Osteoblast (primary cell): ENCODE measurements at regions not wholly inside any gene's neighbourhood (a gene's known extent, or its start where the extent isn't known, plus 50 kb on each side); places are given as distances from the start of the nearest gene placed in this dataset.

Experiments
- DNase-seq: peaks from one replicate; pipeline ENCODE4 v3.0.0; 2011; ENCODE audit warnings: low spot score, mixed read lengths; ENCODE audit not compliant: insufficient read length; ENCODE audit errors: missing footprints
- H2AFZ ChIP-seq: 2 replicates; pipeline ENCODE4 v1.6.0; 2011; ENCODE audit warnings: mild to moderate bottlenecking, low read length
- H3K27ac ChIP-seq: 2 replicates; pipeline ENCODE4 v1.5.1; 2011; ENCODE audit warnings: mild to moderate bottlenecking, low read depth, low read length, moderate library complexity
- H3K27me3 ChIP-seq: 2 replicates; pipeline ENCODE4 v1.6.0; 2012; ENCODE audit warnings: mild to moderate bottlenecking, control low read depth, inconsistent platforms, low read length, moderate library complexity; ENCODE audit not compliant: insufficient read depth
- H3K36me3 ChIP-seq: 2 replicates; pipeline ENCODE4 v1.5.1; 2011; ENCODE audit warnings: mild to moderate bottlenecking, low read length, control low read depth, moderate library complexity; ENCODE audit not compliant: insufficient read depth
- H3K4me1 ChIP-seq: 2 replicates; pipeline ENCODE4 v1.5.1; 2011; ENCODE audit warnings: mild to moderate bottlenecking, low read length, control low read depth, moderate library complexity; ENCODE audit not compliant: insufficient read depth
- H3K4me2 ChIP-seq: 2 replicates; pipeline ENCODE4 v1.6.0; 2011; ENCODE audit warnings: mild to moderate bottlenecking, low read length; ENCODE audit not compliant: insufficient read depth
- H3K4me3 ChIP-seq: fragments of 200-600 bp; sonication (generic); 3 replicates; pipeline ENCODE4 v1.5.1; 2012; ENCODE audit warnings: mild to moderate bottlenecking, low read length, inconsistent platforms; ENCODE audit not compliant: insufficient read depth
- H3K79me2 ChIP-seq: 2 replicates; pipeline ENCODE4 v1.6.0; 2012; ENCODE audit warnings: mild to moderate bottlenecking, low read length, control low read depth, inconsistent platforms; ENCODE audit not compliant: insufficient read depth
- H3K9me3 ChIP-seq: 2 replicates; pipeline ENCODE4 v1.5.1; 2011; ENCODE audit warnings: low read depth, low read length, control low read depth
- H4K20me1 ChIP-seq: 2 replicates; pipeline ENCODE4 v1.6.0; 2012; ENCODE audit warnings: mild to moderate bottlenecking, low read length, control low read depth; ENCODE audit not compliant: insufficient read depth
- TF ChIP-seq, protein P1 (sequence below): IDR thresholded peaks from 2 replicates; pipeline ENCODE4 v1.5.1; 2011; ENCODE audit warnings: mild to moderate bottlenecking, low read depth, low read length, moderate library complexity; ENCODE audit errors: extremely low read depth

DNA sequence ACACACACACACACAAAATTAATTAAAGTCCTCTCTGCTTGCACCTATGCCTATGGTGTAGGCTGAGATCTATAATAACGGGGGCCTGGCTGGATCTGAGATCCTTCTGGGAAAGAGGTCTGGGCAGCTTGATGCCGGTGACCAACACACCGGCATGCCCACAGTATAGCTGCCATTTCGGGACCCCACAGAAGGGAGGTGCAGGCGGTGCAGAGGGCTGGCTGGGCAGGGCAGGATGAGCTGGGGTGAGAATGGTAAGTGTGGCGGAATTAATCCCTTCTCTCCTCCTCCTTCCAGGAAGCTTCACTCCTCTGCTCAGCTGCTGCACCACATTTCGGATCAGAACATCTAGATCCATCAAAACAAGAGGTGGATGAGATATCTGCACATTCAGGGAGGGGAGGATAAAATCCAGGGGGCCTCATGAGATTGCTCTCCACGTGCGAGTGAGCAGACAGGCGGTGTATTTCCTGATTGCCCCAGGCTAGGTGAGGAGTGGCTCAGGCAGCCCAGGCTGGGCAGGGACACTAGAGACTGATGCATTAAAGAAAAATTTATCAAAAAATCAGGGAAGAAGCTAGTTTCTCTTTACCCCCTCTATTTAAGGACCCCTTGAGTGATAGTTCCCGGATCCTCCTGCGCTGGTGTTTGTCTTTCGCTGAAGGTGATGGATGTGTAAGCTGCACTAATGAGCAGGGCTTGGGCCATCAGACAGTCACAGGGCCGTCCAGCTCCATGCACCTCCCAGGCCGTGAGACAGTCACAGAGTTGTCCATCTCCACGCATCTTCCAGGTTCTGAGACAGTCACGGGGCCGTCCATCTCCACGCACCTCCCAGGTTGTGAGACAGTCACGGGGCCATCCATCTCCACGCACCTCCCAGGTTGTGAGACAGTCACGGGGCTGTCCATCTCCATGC is 449.9 kb downstream of the PTPRU start:
- Histone ChIP-seq H3K27me3 (no peaks in the 10 kb centered on the region), H3K4me2 (no peak overlapping the region), H3K9me3 (no peaks in the 10 kb centered on the region), H3K27ac (no peak overlapping the region), H4K20me1 (no peaks in the 10 kb centered on the region), H3K36me3 (no peaks in the 10 kb centered on the region), H3K4me3 (no peak overlapping the region), H2AFZ (no peak overlapping the region), H3K4me1 (peaks cover 21% of the 10 kb centered on the region), H3K79me2 (no peaks in the 10 kb centered on the region)
- TF ChIP-seq, protein P1, sequence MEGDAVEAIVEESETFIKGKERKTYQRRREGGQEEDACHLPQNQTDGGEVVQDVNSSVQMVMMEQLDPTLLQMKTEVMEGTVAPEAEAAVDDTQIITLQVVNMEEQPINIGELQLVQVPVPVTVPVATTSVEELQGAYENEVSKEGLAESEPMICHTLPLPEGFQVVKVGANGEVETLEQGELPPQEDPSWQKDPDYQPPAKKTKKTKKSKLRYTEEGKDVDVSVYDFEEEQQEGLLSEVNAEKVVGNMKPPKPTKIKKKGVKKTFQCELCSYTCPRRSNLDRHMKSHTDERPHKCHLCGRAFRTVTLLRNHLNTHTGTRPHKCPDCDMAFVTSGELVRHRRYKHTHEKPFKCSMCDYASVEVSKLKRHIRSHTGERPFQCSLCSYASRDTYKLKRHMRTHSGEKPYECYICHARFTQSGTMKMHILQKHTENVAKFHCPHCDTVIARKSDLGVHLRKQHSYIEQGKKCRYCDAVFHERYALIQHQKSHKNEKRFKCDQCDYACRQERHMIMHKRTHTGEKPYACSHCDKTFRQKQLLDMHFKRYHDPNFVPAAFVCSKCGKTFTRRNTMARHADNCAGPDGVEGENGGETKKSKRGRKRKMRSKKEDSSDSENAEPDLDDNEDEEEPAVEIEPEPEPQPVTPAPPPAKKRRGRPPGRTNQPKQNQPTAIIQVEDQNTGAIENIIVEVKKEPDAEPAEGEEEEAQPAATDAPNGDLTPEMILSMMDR: no peak
- DNase-seq: no peak

DNA sequence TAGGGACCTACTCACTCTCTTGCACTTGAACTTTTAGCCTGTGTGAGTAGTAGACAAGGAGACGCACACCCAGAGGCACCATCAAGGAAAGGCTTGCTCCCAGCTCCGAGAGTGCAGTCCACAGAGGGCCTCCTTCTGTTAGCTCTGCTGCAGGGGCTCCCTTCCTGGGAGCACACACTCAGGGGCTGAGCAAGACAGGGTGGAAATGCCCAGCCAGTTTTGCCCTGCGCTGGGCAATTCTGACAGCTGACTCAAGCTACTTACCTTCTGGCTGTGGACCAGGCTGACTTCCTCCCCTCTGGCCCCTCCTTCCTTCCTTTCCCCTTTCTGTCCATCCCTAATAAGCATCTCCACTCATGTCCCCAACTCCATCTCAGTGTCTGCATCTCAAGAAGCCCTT is 449.1 kb downstream of the PTPRU start:
- no peaks in the 10 kb centered on the region for H3K9me3 ChIP-seq
- no peak for DNase-seq
- no peaks in the 10 kb centered on the region for H3K36me3 ChIP-seq
- H4K20me1 ChIP-seq: no peaks in the 10 kb centered on the region
- H3K27me3 ChIP-seq: no peaks in the 10 kb centered on the region
- TF ChIP-seq, protein P1: no peak
- no peak overlapping the region for H3K27ac ChIP-seq
- peaks cover 21% of the 10 kb centered on the region for H3K4me1 ChIP-seq
- no peak overlapping the region for H2AFZ ChIP-seq
- no peak overlapping the region for H3K4me3 ChIP-seq
- no peaks in the 10 kb centered on the region for H3K79me2 ChIP-seq
- H3K4me2 ChIP-seq: no peak overlapping the region

DNA sequence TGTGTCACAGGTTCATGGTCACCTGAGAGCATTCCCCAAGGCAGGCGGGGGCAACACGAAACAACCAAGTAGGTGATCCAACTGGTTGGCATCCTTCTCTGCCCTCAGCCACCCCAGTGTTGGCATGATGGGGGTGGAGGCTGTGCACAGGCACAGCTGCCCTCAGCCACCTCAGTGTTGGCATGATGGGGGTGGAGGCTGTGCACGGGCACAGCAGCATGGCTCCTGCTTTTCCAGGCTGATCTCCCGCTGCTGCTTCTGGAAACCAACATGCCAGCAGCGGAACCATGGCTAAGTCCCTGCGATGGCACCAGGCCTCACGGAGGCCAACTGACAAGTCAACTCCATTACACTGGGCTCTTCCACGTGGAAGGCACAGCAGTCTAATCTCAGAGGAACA is 447.8 kb downstream of the PTPRU start:
- no peaks in the 10 kb centered on the region for H4K20me1 ChIP-seq

DNA sequence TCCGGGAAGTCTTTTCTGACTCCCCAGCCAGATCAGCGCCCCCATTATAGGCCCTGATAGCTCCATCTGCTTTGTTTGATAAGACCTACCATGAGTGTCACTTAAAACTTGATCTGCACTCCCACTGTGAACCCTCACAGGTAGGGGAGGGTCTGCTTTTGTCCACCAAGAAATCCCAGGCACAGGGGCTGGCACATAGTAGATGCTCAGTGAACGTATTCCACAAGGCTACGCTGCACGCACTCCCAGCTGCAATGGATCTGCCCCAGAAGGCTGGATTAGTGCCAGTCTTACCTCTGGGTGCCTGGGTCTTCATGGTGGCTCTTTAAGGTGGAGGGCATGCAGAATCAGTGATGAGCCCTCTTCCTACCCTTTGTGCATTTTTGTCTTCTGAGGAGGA is 447.1 kb downstream of the PTPRU start:
- Histone ChIP-seq H3K27me3 (no peaks in the 10 kb centered on the region), H2AFZ (no peak overlapping the region), H3K4me3 (no peak overlapping the region), H3K27ac (no peak overlapping the region), H3K9me3 (no peaks in the 10 kb centered on the region), H3K79me2 (no peaks in the 10 kb centered on the region), H3K4me2 (no peak overlapping the region), H3K4me1 (peaks cover 14% of the 10 kb centered on the region), H4K20me1 (no peaks in the 10 kb centered on the region), H3K36me3 (no peaks in the 10 kb centered on the region)
- DNase-seq: no peak
- TF ChIP-seq, protein P1: no peak

More for the DNA sequence above, 447.8 kb downstream of the PTPRU start:
- no peak overlapping the region for H3K27ac ChIP-seq
- peaks cover 21% of the 10 kb centered on the region for H3K4me1 ChIP-seq
- no peaks in the 10 kb centered on the region for H3K36me3 ChIP-seq
- H3K27me3 ChIP-seq: no peaks in the 10 kb centered on the region
- TF ChIP-seq, protein P1: no peak
- no peaks in the 10 kb centered on the region for H3K9me3 ChIP-seq
- H3K4me3 ChIP-seq: no peak overlapping the region
- no peak overlapping the region for H3K4me2 ChIP-seq
- no peak for DNase-seq
- no peaks in the 10 kb centered on the region for H3K79me2 ChIP-seq
- H2AFZ ChIP-seq: no peak overlapping the region
